ENCODE measurements at regions not wholly inside any gene's neighbourhood (a gene's known extent, or its start where the extent isn't known, plus 50 kb on each side); places are given as distances from the start of the nearest gene placed in this dataset.

GRCh38 chr5:67273689-67274356 lies 77.2 kb upstream of the CD180 start:
- H3K4me1 Mint-ChIP-seq: no peaks in the 10 kb centered on the region
- H3K27me3 Mint-ChIP-seq: no peaks in the 10 kb centered on the region
- no peak overlapping the region for H3K4me3 Mint-ChIP-seq
- DNase-seq (no peak), ATAC-seq (no peak)
- H3K36me3 Mint-ChIP-seq: no peaks in the 10 kb centered on the region
- H3K27ac Mint-ChIP-seq: no peak overlapping the region
- peaks cover 10% of the 10 kb centered on the region for H3K9me3 Mint-ChIP-seq (ENCODE audit: low read depth)
- CTCF ChIA-PET: no interaction called here

GRCh38 chr5:67272453-67273130 lies 76.0 kb upstream of the CD180 start:
- CTCF ChIA-PET: no interaction called here

GRCh38 chr5:67268231-67269021 lies 71.8 kb upstream of the CD180 start:
- H3K9me3 Mint-ChIP-seq (ENCODE audit: low read depth): no peaks in the 10 kb centered on the region
- H3K36me3 Mint-ChIP-seq: no peaks in the 10 kb centered on the region
- DNase-seq (no peak), ATAC-seq (no peak)
- CTCF ChIA-PET: interaction anchor here (1.4 kb wide), 1 partner anchor 22 kb away, joined by 7 read pairs; no protein-coding TSS in a partner anchor
- H3K4me1 Mint-ChIP-seq: no peaks in the 10 kb centered on the region
- no peaks in the 10 kb centered on the region for H3K27me3 Mint-ChIP-seq
- no peak overlapping the region for H3K4me3 Mint-ChIP-seq
- H3K27ac Mint-ChIP-seq: no peak overlapping the region

More at GRCh38 chr5:67272453-67273130, 76.0 kb upstream of the CD180 start:
- no peak for DNase-seq
- no peak overlapping the region for H3K27ac Mint-ChIP-seq
- no peaks in the 10 kb centered on the region for H3K4me1 Mint-ChIP-seq
- no peaks in the 10 kb centered on the region for H3K9me3 Mint-ChIP-seq (ENCODE audit: low read depth)
- H3K36me3 Mint-ChIP-seq: no peaks in the 10 kb centered on the region
- H3K4me3 Mint-ChIP-seq: no peak overlapping the region
- no peak for ATAC-seq
- H3K27me3 Mint-ChIP-seq: no peaks in the 10 kb centered on the region

GRCh38 chr5:67267512-67268216 lies 71.1 kb upstream of the CD180 start:
- ATAC-seq (no peak), DNase-seq (no peak)
- H3K4me3 Mint-ChIP-seq: no peak overlapping the region
- H3K4me1 Mint-ChIP-seq: no peaks in the 10 kb centered on the region
- no peak overlapping the region for H3K27ac Mint-ChIP-seq
- no peaks in the 10 kb centered on the region for H3K9me3 Mint-ChIP-seq (ENCODE audit: low read depth)
- CTCF ChIA-PET: no interaction called here
- H3K36me3 Mint-ChIP-seq: no peaks in the 10 kb centered on the region
- no peaks in the 10 kb centered on the region for H3K27me3 Mint-ChIP-seq

- H3K27ac Mint-ChIP-seq: no peak overlapping the region
- ATAC-seq: no peak
- H3K4me3 Mint-ChIP-seq: no peak overlapping the region
- no peak for DNase-seq
- H3K36me3 Mint-ChIP-seq: no peaks in the 10 kb centered on the region
- H3K9me3 Mint-ChIP-seq (ENCODE audit: low read depth): no peaks in the 10 kb centered on the region
- no peaks in the 10 kb centered on the region for H3K4me1 Mint-ChIP-seq
- H3K27me3 Mint-ChIP-seq: no peaks in the 10 kb centered on the region
- CTCF ChIA-PET: no interaction called here
Observed at GRCh38 chr5:67266654-67267350, 70.2 kb upstream of the CD180 start.

GRCh38 chr5:67265951-67266350 lies 69.4 kb upstream of the CD180 start:
- Mint-ChIP-seq H3K4me3 (no peak overlapping the region), H3K9me3 (ENCODE audit: low read depth) (no peaks in the 10 kb centered on the region), H3K4me1 (no peaks in the 10 kb centered on the region), H3K36me3 (no peaks in the 10 kb centered on the region), H3K27me3 (no peaks in the 10 kb centered on the region), H3K27ac (no peak overlapping the region)
- ATAC-seq (no peak), DNase-seq (no peak)
- CTCF ChIA-PET: no interaction called here

GRCh38 chr5:67263656-67264408 lies 67.2 kb upstream of the CD180 start:
- no peak for ATAC-seq
- Mint-ChIP-seq H3K9me3 (ENCODE audit: low read depth) (no peaks in the 10 kb centered on the region), H3K4me3 (no peak overlapping the region), H3K36me3 (no peaks in the 10 kb centered on the region), H3K27ac (no peak overlapping the region), H3K4me1 (no peaks in the 10 kb centered on the region), H3K27me3 (peaks cover 4% of the 10 kb centered on the region)
- DNase-seq: no peak
- CTCF ChIA-PET: interaction anchor here (0.6 kb wide), 1 partner anchor 42 kb away, joined by 3 read pairs; no protein-coding TSS in a partner anchor

GRCh38 chr5:67262956-67263355 lies 66.4 kb upstream of the CD180 start:
- no peak overlapping the region for H3K27ac Mint-ChIP-seq
- peaks cover 4% of the 10 kb centered on the region for H3K27me3 Mint-ChIP-seq
- ATAC-seq (no peak), DNase-seq (no peak)
- CTCF ChIA-PET: no interaction called here
- H3K4me3 Mint-ChIP-seq: no peak overlapping the region
- H3K4me1 Mint-ChIP-seq: no peaks in the 10 kb centered on the region
- H3K9me3 Mint-ChIP-seq (ENCODE audit: low read depth): no peaks in the 10 kb centered on the region
- H3K36me3 Mint-ChIP-seq: no peaks in the 10 kb centered on the region

GRCh38 chr5:67262206-67262605 lies 65.6 kb upstream of the CD180 start:
- no peaks in the 10 kb centered on the region for H3K9me3 Mint-ChIP-seq (ENCODE audit: low read depth)
- DNase-seq (no peak), ATAC-seq (no peak)
- CTCF ChIA-PET: no interaction called here
- no peaks in the 10 kb centered on the region for H3K4me1 Mint-ChIP-seq
- peaks cover 4% of the 10 kb centered on the region for H3K27me3 Mint-ChIP-seq
- H3K27ac Mint-ChIP-seq: no peak overlapping the region
- H3K4me3 Mint-ChIP-seq: no peak overlapping the region
- no peaks in the 10 kb centered on the region for H3K36me3 Mint-ChIP-seq

- H3K27me3 Mint-ChIP-seq: peaks cover 9% of the 10 kb centered on the region
- no peak overlapping the region for H3K27ac Mint-ChIP-seq
- no peak overlapping the region for H3K4me3 Mint-ChIP-seq
- H3K9me3 Mint-ChIP-seq (ENCODE audit: low read depth): no peaks in the 10 kb centered on the region
- peaks cover 3% of the 10 kb centered on the region for H3K36me3 Mint-ChIP-seq
- CTCF ChIA-PET: no interaction called here
- H3K4me1 Mint-ChIP-seq: peaks cover 5% of the 10 kb centered on the region
- DNase-seq: no peak
- no peak for ATAC-seq
Observed at GRCh38 chr5:67259548-67260215, 63.1 kb upstream of the CD180 start.

- ATAC-seq (no peak), DNase-seq (no peak)
- H3K27ac Mint-ChIP-seq: no peak overlapping the region
- CTCF ChIA-PET: no interaction called here
- H3K27me3 Mint-ChIP-seq: peaks cover 9% of the 10 kb centered on the region
- no peak overlapping the region for H3K4me3 Mint-ChIP-seq
- peaks cover 3% of the 10 kb centered on the region for H3K36me3 Mint-ChIP-seq
- peaks cover 5% of the 10 kb centered on the region for H3K4me1 Mint-ChIP-seq
- H3K9me3 Mint-ChIP-seq (ENCODE audit: low read depth): no peaks in the 10 kb centered on the region
Observed at GRCh38 chr5:67257500-67257899, 60.9 kb upstream of the CD180 start.

- Mint-ChIP-seq H3K4me1 (peaks cover 5% of the 10 kb centered on the region), H3K9me3 (ENCODE audit: low read depth) (no peaks in the 10 kb centered on the region), H3K36me3 (peaks cover 3% of the 10 kb centered on the region), H3K4me3 (no peak overlapping the region), H3K27ac (no peak overlapping the region), H3K27me3 (peaks cover 9% of the 10 kb centered on the region)
- ATAC-seq (no peak), DNase-seq (no peak)
- CTCF ChIA-PET: no interaction called here
Observed at GRCh38 chr5:67257077-67257476, 60.5 kb upstream of the CD180 start.

Measured in activated CD8-positive, alpha-beta memory T cell treated with anti-CD3 and anti-CD28 coated beads, Interleukin-2, amount 10 ng/mL, durations not matched to agents 7 days and 5 days (primary cell).